Erythroblast (primary cell): ENCODE measurements at regions not wholly inside any gene's neighbourhood (a gene's known extent, or its start where the extent isn't known, plus 50 kb on each side); places are given as distances from the start of the nearest gene placed in this dataset.

Experiments
- DNase-seq, 2 experiments: peaks; one replicate each; lab custom pipeline; 2025; lab: John Stamatoyannopoulos, UW
- GATA1 ChIP-seq: IDR thresholded peaks from 2 replicates; pipeline ENCODE4 v1.6.1; 2011; ENCODE audit warnings: low read depth, mild to moderate bottlenecking, control low read depth, low read length, moderate library complexity
- POLR2A ChIP-seq: IDR thresholded peaks from 2 replicates; pipeline ENCODE4 v1.6.1; 2011; ENCODE audit warnings: mild to moderate bottlenecking, low read length

DNA sequence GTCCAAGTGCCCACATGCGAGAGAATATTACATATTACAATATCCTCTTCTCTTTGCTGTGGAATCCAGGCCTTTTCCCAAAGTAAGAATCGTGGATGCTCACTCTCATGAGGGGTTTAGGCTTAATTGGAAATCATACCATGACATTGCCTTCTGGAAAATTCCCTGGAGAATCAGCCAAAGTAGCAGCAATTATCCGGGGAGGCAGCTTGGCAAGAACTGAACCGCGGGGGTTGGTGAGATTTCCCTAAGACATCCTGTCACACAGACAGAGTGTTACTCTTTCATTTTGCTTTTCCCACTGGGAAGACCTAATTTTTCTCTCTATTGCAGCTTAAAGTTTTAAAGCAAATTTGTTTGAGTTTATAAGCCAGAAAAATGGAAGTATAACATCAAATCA, 463.6 kb upstream of the DPP6 start:
- no peak for DNase-seq

DNA sequence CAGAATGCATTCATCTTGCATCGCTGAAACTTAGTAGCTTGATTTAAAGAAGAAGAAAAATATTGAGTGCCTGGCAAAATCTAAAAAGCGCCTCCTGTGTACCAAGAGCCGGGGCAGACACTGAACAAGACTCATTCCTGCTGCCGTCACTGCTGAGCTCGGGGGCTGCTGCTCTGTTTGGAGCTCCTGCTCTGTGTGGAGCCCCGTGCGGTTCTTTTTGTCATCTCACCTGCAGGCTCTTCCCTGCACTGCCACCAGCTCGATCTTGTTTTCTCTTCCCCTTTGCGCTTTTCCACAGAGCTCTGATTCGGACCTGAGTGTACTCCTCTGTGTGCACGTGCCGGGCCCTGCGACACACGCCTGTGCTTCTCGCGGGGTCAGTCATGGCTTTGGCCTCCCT, 462.1 kb upstream of the DPP6 start:
- DNase-seq, result no peak
- TF ChIP-seq POLR2A (no peak), GATA1 (no peak)

More for the DNA sequence above, 463.6 kb upstream of the DPP6 start:
- TF ChIP-seq POLR2A (no peak), GATA1 (no peak)

DNA sequence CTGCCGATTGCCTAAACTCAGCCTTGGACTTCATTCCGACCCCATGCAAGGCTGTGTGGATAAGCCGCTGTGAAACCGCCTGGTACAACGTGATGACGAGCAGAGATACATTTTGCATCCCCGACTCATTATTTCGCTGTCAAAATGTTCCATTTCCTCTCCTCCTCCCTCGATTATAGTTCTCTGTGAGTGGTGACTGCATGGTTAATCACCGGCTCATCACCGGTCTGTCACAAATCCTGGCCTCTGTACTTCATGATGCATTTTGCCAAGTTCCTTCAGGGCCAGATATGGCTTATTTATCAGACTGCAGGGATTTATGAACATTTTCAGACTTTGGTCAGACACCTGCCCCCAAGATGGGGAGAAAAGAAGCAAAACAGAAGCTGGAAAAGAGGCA, 461.6 kb upstream of the DPP6 start:
- TF ChIP-seq POLR2A (no peak), GATA1 (no peak)
- no peak for DNase-seq

DNA sequence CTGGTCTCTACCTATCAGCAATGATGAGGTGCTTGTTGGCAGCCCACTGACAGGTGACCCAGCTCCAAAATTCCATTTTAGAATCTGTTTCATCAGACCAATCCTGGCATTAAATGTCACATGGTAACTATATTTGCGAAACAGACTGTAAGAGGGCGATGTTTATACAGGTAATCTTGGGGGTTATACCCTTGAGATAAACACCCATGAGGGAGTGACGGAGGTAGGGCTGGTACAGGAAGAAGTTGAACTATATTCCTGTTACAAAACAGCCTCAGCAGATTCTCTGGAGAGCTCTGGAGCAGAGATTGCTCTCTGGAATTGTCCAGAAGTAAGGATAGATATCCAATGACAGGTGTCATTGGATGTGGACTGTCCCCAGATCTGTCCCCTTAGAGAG, 444.8 kb upstream of the DPP6 start:
- TF ChIP-seq GATA1, result no peak
- TF ChIP-seq POLR2A, result no peak
- no peak for DNase-seq

DNA sequence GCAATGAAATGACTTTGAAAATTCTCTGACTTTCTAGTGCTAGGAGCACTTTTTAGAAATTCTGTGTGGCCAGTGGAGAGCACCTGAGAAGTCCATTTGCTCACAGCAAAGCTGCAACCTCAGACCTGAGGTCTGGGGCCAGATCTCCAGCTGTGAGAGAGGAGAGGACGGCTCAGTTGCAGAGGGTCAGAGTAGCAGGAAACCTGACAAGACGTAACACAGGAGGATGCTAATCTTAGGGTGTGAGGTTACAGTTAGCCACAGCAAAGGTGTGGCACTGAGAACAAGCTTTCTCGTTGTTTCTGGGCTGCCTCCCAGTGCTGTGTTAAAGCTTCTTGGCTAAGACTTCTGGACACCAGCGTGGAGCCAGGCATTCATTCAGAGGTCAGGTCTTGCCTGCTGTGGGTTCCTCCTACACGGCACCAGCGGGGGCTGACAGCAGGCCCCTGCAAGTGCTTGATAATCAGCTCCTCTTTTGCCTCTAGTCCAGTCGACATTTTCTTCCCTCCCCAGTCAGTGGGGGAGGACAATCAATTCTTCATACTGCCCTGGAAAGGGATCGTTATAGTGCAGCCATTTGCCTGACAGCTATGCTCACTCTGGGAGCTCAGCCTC, 435.4 kb upstream of the DPP6 start:
- DNase-seq, result no peak
- TF ChIP-seq POLR2A (no peak), GATA1 (no peak)

DNA sequence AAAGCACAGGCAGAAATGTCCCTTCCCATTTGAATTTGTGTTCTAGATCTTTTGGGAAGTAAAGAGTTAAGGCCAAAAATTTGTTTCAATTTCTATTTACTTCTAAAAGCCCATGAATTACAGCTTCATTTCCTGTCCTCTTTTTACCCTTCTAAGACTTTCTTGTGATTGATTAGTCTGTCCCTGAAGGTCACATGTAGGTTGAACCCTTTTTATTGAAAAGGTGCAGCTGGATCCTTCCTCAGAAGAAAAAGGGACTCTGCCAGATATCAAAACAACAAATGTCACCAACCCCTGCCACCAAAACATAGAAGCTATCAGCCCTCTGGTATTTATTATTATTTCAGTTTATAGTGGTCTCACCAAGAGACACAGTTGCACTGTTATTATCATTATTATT, 424.9 kb upstream of the DPP6 start:
- no peak for TF ChIP-seq POLR2A
- no peak for TF ChIP-seq GATA1
- no peak for DNase-seq

DNA sequence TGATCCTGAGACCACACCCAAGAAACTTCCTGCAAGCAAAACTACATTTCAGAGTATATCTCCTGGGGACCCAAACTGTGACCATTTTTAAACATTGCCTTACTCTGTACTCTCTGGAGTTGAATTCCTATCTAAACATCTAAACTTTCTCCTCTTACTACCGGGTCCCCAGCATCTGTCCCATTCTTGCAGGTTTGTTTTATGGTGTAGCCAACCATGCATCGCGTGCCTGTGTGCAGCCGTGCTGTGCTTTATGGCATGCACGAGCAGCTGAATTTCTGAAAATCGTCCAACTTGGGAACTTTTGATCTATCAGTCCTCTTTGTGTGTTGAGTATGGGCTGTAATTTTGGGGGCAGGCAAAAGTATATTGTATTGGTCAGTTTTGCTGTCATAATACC, 423.8 kb upstream of the DPP6 start:
- no peak for DNase-seq
- TF ChIP-seq GATA1, result no peak
- TF ChIP-seq POLR2A, result no peak

DNA sequence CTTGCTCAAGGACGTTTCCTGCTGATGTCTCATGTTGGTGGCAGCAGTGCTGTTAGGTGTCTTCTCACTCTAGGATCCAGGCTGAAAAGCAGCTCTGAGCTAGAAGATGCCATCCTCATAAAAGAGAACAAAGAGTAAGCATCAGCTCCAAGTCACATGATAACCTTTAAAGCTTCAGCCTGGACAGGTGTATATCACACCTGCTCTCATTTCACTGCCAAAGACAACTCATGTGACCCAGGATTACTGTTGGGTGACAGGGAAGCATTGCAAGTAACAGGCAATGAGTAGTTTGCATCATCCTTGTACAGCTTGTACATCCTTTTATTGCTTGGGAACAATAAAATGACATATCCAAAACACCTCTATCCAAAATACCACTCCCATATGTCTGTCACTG, 423.4 kb upstream of the DPP6 start:
- TF ChIP-seq POLR2A (no peak), GATA1 (no peak)
- DNase-seq, result no peak

DNA sequence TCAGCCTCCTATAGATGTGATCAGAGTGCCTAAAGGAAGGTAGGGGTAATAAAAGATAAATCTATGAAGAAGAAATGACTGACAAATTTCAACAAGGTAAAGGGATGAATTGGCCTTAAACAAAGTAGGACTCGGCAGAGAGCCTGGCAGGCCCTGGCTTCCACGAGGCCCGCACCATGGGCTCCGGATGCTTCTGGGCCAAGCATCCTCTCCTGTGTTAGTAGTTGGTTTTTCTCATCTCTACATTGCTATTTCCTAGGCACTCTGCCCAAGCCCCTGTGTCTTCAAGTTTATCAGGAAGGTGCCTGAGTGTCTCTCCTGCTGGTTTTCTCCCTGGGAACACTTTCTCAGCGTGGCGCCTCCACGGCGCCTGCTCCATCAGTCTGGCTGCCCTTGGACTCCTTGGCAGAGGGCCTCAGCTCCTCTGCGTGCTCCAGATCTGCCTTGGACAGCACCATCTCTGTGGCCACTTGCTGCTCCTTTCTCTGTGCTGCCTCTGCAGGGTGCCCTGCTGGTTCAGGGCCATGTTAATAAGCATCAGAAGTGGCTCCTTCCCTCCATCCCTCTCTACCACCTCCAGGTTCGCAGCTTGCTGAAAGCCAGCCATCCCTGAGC, 413.3 kb upstream of the DPP6 start:
- TF ChIP-seq GATA1 (no peak), POLR2A (no peak)
- no peak for DNase-seq

DNA sequence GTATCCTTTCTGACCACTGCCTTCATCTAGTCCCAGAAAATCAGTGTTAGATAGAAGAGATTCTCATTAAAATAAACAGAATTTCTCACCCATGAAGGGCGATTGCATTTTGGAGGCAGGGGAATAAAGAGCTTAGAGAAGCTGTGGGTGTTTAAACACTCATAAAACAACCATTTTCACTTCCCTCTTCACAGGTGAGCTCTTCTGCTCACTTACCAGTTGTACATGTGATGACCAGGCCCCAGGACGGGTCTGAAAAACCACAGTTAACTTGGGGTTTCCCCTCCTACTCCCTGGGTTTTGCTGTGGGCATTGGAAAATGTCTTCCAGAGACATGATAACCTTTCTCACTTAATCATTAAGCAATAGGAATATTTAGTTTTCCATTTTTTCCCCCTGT, 411.6 kb upstream of the DPP6 start:
- DNase-seq, result no peak
- no peak for TF ChIP-seq GATA1
- TF ChIP-seq POLR2A, result no peak

DNA sequence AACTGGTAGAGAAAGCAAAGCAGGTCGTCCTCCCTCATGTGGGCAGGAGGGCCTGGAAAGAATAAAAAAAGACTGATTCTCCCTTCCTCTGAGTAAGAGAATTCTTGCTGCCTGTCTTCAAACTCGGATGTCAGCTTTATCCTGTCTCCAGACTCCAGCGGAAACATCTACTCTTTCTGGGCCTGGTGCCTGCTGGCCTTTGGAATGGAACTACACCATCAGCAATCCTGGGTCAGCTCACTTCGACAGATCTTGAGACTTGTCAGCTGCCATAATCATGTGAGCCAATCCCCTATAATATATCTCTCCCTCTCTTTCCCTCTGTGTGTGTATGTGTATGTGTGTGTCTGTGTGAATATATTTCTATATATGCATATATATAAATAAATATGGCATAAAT, 411.0 kb upstream of the DPP6 start:
- DNase-seq, result no peak
- TF ChIP-seq GATA1 (no peak), POLR2A (no peak)

DNA sequence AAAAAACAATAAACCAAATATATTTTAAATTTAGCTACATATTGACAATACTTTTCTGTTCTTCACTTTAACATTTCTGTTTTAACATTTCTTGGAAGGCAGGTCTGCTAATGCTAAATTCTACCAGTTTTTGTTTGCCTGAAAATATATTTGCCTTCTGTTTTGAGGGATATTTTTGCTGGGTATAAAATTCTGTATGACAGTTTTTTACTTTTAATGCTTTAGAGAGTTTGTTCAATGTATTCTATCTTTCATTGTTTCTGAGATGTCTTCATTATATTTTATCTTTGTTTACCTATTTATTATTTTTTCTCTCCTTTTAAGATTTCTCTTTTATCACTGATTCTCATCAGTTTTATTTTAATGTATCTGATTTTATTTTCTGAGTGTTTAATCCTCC, 409.2 kb upstream of the DPP6 start:
- no peak for TF ChIP-seq GATA1
- no peak for TF ChIP-seq POLR2A
- no peak for DNase-seq

DNA sequence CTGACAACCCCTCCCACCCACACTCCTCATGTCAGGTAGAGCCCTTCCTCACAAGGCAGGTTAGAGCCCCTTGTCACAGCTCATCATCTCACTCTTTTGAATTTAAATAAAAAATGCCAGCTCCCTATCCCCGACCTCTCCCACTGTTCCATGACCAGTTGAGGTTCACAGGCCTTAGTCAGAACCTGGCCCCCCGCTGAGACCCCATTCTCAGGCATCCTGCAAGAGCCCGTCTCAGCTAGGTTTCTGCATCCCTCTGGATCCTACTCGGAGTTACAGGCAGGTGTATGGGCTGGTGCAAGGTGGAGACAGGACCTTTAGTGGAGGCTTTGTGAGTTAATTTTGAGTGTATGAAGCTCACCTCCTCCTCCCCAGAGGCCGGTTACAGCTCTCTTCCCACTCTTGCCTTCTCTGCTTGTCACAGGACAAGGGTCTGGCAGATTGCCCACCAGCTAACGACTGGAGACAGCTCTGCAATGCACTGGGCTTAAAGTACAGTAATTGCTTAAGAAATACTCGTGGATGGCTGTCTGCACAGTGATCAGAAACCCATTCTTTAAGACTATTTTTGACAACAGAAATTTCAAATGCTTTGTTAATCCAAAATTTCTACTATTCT, 394.9 kb upstream of the DPP6 start:
- DNase-seq, result no peak
- TF ChIP-seq GATA1 (no peak), POLR2A (no peak)

DNA sequence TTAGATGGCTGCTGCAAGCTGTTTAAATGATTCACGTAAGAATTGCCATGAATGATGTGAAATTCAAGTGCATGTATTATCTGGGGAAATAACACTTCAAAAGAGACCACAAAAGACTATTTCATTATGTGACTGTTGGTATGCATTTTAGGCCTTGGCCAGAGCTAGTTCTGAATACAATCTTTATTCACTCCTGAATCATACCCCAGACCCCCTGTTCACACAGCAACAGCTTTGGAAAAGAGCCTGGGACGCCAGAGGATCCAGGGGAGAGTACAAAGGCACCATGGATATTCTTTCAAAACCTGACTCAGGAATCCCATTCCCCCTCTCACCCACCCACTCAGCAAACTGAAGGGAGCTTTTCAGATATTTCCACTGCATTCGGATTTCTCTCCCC, 377.1 kb upstream of the DPP6 start:
- DNase-seq, result no peak
- TF ChIP-seq GATA1 (no peak), POLR2A (no peak)
